Amniotic epithelial cell (primary cell): ENCODE measurements at regions not wholly inside any gene's neighbourhood (a gene's known extent, or its start where the extent isn't known, plus 50 kb on each side); places are given as distances from the start of the nearest gene placed in this dataset.

Source experiments
- DNase-seq: peaks from one replicate; pipeline ENCODE4 v3.0.0-alpha.2; 2010; ENCODE audit warnings: low read depth

DNA sequence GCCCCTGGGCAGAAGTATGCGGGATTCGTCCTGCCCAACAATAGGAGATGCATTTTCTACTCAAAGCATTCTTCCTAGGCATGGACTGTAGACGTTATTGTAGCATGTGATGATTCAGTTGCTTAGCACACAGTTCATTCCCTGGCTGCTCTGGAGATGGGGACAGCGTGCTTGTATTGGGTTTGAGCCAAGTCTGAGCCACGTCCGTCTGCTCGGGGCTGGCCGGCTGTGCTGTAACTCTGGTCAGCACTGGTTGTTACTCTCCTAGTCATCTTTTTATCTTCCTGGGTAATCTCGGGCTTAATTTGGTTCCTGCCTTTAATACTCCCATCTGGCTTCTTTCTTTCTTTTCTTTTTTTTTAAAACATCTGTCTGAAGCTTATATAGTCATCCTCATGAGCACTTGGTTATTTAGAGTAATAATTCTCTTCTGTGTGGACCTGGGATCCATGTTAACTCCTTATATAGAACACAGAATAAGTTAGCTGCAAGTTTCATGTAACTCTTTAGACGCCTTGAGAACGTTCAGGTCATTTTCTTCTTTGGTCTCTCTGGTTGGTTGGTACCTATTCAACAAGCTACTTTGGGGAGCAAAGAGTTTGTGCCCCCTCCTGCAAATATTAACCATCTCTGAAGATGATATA, 118.8 kb upstream of the RPS23 start:
- DNase-seq, result peak; percentile 100

DNA sequence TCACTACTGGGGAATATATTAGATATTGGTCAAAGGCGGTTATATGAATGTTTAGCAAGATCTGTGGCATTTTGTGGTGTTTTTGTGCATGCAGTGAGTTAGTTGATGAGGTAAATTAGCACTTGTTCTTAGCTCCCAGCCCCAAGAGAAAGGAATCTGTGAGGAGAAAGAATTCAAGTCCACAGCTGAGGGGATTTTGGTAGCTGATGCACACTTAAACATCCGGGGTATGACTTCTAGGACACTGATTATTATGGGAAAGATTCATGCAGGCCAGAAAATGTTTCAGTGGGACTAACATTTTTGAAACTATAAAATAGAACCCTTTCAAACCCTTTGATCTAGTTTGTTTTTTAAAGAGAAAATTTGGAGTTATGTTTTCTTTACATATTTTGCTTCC, 118.2 kb upstream of the RPS23 start:
- peak; percentile 44 for DNase-seq

DNA sequence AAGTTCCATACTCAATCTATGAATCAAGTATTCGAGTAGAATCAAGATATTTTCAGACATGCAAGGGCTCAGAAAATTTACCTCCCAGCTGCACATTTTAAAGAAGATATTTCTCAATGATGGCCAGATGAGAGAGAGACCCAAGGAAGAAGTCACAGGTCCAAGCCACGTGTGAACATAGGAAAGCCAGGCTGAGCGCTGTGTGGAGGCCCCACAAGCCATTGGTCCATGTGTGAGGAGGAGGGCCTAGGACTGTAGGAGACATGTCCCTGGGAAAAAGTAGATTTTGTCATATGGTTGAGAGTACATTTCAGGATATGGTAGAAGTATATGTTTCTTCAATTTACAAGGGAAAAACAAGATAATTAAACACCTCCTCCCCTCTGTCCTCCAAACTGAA, 115.8 kb upstream of the RPS23 start:
- DNase-seq, result no peak

DNA sequence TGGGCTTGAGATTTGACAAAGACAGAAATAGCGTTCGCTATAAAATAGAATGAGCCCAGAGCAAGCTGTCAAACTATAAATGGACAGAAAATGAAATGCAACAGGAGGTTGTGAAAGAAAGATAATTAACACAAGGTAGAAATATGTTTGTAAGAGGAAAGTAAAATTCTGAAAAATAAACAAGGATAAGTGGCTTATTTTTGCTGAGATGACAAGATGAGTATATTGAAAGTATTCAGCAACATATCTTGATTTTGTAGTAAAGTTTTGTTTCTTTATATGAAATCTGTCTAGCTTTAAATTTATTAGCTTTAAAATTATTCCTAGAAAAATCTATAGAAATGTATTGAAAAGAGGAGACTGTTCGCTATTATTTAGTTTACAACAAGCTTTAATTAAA, 111.9 kb upstream of the RPS23 start:
- no peak for DNase-seq

DNA sequence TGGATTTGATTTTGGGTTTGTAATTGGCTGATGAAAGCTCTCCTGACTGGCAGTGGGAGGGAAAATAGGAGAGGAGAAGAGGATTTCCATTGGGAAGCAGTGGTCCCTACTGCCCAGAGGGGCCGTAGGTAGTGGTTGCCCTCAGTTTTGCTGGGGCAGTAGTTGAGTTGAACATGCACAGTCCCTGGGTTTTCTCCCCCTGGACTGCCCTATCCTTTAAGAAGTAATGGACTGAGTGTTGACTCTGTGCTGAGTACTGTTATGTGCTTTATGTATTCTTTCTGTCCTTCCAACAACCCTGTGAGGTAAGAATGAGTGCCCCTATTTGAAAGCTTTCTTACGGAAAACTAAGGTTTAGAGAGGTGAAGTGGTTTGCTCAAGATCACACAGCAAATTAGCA, 111.2 kb upstream of the RPS23 start:
- DNase-seq, result no peak

DNA sequence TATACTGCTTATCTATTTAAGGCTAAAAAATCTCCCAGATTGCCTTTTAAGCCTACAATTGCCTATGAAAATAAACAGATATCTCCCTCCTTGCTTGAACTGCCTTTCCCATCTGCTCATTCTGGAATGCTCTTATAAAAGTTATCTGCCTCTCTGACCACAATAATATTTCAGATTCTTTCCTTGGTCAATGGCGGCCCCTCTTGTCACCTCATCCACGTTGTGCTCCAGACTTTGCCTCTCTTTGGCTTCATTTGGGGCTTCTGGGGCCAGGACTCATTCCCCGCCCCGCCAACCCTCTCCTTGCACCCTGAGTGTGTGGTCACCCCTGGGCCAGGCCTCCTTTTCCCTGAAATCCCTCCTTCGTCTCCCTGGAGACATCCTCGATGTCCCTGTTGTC, 110.0 kb upstream of the RPS23 start:
- peak; percentile 91 for DNase-seq

DNA sequence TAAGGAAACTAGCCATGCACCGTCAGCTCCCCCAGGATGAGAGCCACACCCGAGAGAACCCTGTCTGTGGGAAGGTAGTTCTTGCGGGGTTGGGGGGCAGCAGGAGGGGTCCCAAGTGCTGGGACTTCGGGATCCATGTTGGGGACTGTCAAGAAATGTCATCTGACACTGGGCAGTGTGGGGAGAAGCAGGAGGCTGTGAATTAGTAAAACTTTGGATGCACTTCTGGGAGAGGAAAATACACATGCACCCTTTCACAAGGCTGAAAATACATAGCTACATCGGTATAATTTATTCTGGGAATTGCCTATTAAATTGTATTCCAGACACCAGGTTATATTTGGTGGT, 109.6 kb upstream of the RPS23 start:
- DNase-seq, result no peak

DNA sequence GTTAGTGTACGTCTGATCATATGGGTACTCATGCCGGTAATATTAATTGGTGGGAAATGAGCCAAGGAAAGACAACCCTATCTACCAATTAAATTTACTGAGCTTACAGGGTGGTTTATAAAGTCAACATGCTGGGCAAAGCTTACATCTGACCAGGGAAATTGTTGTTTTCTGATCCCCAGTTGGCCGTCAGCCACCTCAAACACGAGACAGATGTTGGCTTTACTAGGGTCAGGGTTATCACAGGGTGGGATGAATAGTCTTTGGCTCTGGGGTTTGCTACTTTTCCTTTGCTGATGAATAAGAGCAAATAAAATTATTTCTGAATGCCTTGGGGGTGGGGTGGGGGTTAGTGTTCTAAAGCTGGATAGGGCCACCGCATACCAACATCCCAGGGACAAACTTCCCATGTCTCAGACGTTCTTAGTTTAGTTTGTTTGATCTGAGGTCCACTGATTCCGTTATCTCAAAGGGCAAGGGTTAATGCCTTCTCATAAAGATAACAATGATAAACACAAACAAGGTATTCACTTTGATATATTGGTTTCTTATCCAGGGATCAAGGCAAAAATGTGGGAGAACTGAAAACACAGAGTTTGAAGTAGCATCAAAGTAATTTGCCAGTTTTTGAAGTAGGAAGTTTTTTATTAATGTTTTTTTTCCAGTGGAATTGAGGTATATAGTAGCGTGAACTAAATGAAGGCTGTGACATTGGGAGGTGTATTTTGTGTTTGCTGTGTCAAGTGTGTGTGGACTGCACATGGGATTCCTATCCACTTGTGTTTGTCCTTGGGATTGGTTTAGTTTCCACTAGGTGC, 109.1 kb upstream of the RPS23 start:
- peak; percentile 97 for DNase-seq

DNA sequence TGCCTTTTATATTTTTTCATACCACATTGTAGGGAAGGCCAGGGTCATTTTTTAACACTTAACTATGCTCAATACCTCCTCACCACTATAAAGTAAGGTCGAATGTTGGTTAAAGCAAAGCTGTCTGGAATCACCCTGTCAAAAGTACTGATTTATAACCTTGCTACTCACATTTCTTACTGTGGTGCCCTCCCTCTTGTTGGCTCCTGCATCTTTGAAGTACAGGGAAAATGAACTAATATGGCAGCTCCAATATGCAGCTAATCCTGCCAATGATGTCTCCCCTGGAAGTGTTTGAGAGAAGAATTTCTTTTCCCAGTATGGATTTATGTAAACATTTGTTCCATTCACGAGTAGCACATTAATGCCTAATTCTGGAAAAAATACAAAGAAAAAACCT, 108.4 kb upstream of the RPS23 start:
- DNase-seq, result peak; percentile 83

DNA sequence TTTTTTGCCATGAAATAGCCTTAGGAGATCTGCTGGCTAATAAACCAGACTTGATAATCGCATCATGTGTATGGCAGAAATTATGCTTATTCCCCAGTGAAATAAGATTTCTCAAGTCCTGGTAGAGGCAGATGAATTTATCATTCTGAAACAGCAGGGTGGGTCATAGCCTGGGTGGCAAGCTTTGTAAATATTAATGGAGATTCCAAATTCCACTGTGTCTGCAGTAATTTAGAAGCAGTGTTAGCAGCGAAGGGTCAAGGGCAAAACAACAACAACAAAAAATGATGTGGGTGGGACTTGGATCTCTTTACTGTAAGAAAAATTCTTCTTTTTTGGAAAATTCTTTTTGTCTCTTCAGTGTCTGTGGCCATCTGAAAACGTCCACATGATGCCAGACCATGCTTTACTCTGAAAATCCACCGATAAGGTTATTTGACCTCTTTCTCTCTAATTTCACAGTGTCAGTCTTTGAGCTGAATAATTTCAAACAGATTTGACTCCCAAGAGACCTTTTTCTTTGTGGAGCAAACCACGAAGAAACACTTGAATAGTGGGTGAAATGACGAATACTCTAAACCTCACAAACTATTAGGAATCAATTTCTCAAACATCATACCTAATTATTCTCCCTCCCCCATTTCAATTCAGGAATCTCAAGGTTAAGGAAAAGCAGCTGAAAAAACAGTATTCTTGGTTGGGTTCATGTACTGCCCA, 106.0 kb upstream of the RPS23 start:
- no peak for DNase-seq

DNA sequence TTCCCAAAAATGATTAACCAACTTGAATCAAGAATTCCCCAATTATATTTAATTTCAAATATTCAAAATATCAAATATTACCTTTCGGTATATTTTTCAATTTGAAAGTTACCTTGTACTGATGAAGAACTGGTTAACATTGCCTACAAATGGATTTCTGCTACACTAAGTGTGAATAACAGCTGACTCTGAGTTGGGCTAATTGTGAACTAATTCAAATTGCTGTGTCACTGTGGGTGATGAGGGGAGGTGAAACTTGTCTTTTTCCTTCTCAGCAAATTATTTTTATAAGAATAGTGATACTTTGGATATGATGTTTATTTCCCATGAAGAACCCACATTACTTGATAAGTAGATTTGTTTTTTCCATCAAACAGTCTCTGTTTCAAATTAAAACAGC, 103.4 kb upstream of the RPS23 start:
- no peak for DNase-seq

DNA sequence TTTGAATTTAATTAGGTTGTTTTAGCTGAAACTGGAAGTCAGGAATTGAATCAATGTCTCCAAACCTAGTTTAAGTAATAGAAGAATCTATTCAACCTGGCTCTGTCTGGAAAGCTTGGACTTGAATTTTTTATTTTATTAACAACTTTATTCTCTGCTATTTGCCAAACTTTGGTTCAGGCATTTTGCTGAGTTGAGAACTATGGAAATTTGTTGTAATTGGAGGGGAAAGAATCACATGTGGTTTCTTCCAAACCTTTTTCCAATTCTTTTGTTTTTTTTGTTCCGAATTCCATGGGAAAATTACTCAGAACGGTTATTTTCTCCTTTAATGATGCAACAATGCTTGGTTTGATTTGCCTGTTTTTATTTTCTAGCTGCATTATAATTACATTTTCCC, 98.2 kb upstream of the RPS23 start:
- no peak for DNase-seq

DNA sequence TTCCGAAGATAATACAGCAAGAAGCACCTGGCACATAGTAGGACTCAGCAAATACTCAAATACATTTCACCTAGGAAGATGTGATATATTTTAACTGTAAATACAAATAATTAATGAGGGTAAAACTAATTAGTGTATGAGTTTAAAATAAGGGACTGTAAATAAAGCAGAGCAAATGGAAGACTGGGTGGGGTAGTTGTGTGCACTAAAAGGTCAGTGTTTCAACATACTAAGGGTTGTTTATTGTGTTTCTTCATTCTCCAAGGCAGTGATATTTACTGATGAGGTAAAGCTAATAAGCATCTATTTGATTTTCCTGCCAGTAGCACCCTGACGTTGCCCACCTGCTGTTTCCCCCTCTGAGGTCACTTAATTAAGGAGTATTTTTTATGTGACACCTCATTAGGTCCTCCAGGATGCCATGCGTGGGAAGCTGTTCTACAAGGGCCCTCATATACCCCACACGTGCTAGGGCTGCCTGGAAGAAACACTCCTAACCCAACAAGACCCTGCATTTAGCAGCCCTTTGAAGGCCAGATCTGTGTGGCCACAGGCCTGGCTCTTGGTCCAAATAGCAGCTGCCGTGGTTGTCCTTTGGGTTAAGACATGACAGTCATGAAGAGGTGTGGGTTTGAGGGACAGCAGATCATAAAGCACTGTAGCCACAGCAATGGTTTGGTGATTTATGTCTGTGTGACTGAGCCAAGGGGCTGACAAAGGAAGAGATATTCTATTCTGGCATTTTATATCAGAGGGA, 97.5 kb upstream of the RPS23 start:
- no peak for DNase-seq

DNA sequence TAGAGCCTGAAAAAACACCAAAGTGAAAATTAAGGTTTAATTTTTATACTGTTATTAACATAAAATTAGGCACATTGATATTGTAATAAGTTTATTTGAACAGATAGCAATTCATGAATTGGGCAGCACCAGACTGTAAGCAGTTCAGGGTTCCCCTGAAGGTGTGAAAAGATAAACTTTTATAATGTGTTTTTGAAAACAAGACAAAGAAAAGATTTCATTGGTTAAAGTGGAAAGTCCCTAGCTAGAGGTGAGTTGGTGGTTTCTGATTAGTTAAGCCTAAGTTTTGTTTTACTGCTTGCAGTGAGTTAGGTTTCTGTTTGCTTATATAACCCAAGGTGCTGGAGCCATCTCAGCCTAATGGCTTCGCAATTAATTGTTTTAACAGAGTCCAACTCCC, 96.5 kb upstream of the RPS23 start:
- no peak for DNase-seq

DNA sequence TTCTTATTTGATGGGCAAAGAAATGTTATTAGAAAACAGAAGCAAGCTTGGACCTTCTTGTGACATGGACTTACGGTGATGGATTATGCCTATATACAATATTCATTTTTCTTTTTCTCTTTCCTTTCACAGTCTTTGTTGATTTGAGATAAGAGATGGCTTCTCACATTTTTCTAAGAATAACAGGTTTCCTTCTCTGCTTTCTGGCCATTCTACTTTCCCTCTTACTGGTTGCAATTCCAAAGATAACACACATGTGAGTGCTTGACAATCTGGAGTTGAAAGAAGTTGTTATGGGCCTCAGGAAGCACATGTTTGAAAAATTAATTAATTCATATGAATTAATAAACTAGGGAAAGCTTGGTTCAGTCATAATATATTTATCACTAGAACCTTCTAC, 89.8 kb upstream of the RPS23 start:
- DNase-seq, result no peak

DNA sequence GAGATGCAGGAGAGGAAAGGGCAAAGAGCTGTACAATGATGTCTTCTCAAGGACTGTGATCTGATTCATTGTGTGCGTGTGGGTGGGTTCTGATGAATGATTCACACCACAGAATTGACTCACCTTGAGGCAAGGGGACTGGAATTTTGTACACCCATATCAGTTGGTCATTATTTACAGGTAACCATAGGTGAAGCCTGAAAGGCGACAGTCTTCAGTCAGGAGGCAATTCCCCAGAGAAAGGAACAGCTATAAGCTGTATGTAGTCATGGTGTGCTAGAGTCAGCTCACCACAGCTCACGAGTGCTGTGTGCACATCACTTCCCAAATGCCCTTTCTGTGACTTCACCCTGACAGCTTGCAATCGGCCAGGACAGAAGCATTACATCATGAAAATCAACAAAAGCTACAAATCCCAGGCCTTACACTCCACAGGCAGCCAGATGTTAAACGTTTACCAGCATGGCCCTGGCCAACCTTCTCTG, 87.6 kb upstream of the RPS23 start:
- DNase-seq, result peak; percentile 74

DNA sequence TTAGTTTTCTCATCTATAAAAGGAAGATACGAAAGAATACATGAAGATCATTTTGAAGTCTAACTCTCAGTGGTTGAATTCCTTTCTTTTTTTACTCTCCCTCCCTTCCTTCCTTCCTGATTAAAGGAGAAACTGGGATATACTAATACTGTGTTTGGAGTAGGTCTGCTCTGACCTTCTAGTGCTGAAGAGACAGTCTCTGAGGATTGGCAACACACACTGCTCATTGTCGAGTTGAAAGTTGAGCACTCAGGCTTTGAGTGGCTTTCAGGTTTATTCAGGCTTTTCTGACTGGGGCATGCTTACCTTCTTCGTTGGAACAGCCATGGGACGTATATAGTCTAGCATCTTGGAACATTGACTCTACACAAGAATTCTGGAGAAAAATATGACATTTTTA, 86.9 kb upstream of the RPS23 start:
- DNase-seq, result no peak

DNA sequence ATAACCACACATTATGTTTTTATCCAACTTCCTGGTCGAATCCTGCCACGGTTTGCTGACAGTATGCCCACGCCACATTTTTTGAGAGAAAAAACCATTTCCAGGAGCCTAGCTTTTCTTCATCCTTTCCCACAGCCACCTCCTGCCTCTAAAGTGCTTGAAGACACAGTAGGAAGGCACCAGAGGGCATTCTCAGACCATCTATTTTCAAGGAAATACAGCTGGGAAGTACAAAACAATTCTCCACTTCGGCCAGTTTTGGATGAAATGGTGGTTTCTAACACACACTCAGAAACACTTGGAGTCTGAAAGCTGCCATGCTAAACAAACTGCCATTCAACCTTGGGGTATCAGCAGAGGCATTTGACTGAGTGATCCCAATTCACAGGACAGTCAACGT, 86.3 kb upstream of the RPS23 start:
- peak; percentile 64 for DNase-seq

DNA sequence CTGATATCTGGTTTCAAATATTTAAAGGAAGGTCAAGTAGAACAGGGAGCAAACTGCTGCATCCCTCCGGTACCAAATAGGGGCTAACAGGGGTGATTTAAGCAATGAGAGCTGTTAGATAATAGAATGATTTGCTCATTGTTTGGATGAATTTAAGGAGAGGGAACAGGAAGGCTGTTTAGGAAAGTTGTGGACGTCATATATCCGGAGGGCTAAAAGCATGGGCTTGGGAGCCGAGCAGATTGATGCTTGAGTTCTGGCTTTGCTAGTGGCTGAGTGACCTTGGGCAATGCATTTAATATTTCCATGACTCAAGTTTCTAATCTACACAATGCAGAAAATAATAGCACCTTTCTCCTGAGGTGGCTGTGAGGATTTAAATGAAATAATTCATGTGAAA, 85.4 kb upstream of the RPS23 start:
- no peak for DNase-seq

DNA sequence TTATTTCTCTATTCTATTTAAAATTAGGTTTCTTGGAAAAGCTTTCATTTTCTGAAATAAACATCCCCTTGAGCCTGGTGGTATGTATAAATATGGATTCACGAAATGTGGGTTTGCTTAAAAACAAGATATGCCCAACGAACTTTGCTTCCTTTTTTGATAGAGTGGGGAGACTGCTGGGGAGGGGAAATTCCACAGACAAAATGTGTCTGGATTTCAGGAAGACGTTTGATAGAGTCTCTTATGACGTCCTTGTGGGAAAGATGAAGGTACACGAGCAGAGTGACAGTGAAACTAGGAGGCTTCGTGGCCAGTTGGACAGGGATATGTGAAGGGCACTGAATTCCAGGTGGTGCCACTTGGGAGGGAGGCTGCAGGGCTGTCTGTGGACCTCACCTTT, 84.5 kb upstream of the RPS23 start:
- DNase-seq, result no peak

DNA sequence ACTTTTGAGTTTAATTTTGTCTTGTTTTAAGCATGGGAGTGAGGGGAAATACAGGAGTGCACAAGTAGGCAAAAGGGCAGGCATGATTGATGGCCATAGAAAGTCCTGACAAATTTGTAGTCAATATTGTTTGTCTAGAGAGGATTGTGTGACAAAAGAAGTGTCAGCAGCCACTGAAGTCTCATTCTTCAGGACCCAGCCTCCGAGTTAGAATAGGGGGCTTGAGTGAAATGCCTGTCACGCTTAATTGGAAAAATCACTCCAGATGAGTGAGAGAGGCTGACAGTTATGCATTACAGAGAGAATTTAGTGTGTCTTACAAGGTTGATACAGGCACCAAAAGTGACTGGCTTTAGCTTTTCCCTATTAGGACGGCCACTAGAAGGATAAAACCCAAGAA, 81.9 kb upstream of the RPS23 start:
- no peak for DNase-seq

DNA sequence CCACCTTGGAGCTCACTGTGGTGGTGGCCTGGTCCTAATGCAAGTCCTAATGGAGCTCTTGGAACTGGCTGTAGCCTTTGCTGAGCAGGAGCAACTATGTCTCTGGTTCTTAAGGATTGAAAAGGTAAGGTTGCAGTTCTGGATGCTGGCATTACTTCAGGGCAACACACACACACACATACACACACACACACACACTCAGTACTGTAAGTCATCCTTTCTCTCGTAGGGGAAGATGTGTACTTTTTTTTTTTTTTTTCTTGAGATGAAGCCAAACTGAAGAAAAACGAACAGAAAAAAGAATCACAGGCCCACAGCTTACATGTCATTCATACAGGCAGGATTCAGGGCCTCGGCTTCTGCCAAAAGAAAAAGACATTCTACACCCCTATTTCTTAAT, 81.1 kb upstream of the RPS23 start:
- peak; percentile 49 for DNase-seq

DNA sequence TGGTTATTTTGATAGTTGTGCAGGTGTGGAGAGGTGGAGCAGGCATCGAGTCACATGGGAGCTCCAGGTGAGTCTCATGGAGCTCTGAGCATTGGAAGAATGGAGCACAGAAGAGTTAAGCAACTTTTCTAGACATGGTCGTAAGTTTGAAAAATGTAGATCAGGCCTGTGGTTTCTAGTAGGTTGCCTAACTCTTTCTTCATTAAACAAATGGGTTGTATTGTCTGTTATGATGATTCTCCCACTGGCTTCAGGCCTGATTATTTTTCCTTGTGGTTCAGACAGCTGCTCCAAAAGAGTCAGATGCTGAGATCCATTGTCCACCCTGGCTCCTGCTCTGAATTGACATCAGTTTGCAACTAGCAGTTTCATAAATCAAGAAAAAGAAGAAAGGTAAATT, 80.3 kb upstream of the RPS23 start:
- peak; percentile 97 for DNase-seq
